Testis (tissue), 2 donors: ENCODE measurements at regions not wholly inside any gene's neighbourhood (a gene's known extent, or its start where the extent isn't known, plus 50 kb on each side); places are given as distances from the start of the nearest gene placed in this dataset.

Source experiments
- POLR2A ChIP-seq: fragments of 450-650 bp; IDR thresholded peaks from one replicate; pipeline ENCODE4 v1.6.1; 2017; ENCODE audit warnings: antibody characterized with exemption, mild to moderate bottlenecking, moderate library complexity
- TF ChIP-seq, protein P1 (sequence below), 3 experiments: fragments of 450-650 bp in 2 of 3; fragments of 200-600 bp in 1 of 3; sonication (generic) in 1 of 3; IDR thresholded peaks; one replicate each; pipeline ENCODE4 v1.5.1; 2016 to 2019; ENCODE audit warnings: antibody characterized with exemption in 3 of 3, mild to moderate bottlenecking in 2 of 3, moderate library complexity in 1 of 3

GRCh38 chr15:66891776-66892175, 173.6 kb upstream of the SMAD3 start:
- no peak for TF ChIP-seq POLR2A
- TF ChIP-seq, protein P1, sequence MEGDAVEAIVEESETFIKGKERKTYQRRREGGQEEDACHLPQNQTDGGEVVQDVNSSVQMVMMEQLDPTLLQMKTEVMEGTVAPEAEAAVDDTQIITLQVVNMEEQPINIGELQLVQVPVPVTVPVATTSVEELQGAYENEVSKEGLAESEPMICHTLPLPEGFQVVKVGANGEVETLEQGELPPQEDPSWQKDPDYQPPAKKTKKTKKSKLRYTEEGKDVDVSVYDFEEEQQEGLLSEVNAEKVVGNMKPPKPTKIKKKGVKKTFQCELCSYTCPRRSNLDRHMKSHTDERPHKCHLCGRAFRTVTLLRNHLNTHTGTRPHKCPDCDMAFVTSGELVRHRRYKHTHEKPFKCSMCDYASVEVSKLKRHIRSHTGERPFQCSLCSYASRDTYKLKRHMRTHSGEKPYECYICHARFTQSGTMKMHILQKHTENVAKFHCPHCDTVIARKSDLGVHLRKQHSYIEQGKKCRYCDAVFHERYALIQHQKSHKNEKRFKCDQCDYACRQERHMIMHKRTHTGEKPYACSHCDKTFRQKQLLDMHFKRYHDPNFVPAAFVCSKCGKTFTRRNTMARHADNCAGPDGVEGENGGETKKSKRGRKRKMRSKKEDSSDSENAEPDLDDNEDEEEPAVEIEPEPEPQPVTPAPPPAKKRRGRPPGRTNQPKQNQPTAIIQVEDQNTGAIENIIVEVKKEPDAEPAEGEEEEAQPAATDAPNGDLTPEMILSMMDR (IDR thresholded peaks at IDR 0.05), result no peak
